Tibial nerve (tissue), 4 donors: ENCODE measurements at regions not wholly inside any gene's neighbourhood (a gene's known extent, or its start where the extent isn't known, plus 50 kb on each side); places are given as distances from the start of the nearest gene placed in this dataset.

Experiments
- EP300 ChIP-seq, 2 donors: sonication (generic); formaldehyde crosslinking; IDR thresholded peaks; one replicate each; pipeline ENCODE4 v1.6.1; 2017; ENCODE audit warnings: antibody characterized with exemption in 2 of 2, mild to moderate bottlenecking in 1 of 2
- TF ChIP-seq, protein P1 (sequence below), 5 experiments: fragments of 200-600 bp in 3 of 5; fragments of 450-650 bp in 2 of 5; sonication (generic) in 3 of 5; IDR thresholded peaks; one replicate each; pipeline ENCODE4 v1.5.1; 2016 to 2019; ENCODE audit warnings: antibody characterized with exemption in 5 of 5, mild to moderate bottlenecking in 3 of 5, moderate library complexity in 2 of 5

DNA sequence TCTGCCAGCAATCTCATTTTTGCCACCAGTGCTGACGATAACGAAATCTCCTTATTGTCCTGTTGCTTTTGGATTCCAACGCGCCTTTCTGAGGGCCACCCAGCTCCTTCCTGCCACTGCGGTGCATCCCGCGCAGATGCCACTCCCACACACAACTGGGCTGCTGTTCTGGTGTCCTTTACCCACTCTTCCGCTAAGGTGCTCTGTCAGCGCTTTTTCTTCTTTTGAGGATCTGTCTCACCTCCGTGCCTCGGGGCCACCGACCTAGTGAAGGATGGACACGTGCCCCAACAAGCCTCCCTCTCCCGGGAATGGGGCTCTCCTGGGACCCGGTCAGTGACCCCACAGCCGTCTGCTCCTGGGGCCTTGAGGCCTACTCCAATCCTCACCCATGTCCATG lies 314.3 kb upstream of the COBL start:
- TF ChIP-seq, protein P1, sequence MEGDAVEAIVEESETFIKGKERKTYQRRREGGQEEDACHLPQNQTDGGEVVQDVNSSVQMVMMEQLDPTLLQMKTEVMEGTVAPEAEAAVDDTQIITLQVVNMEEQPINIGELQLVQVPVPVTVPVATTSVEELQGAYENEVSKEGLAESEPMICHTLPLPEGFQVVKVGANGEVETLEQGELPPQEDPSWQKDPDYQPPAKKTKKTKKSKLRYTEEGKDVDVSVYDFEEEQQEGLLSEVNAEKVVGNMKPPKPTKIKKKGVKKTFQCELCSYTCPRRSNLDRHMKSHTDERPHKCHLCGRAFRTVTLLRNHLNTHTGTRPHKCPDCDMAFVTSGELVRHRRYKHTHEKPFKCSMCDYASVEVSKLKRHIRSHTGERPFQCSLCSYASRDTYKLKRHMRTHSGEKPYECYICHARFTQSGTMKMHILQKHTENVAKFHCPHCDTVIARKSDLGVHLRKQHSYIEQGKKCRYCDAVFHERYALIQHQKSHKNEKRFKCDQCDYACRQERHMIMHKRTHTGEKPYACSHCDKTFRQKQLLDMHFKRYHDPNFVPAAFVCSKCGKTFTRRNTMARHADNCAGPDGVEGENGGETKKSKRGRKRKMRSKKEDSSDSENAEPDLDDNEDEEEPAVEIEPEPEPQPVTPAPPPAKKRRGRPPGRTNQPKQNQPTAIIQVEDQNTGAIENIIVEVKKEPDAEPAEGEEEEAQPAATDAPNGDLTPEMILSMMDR (IDR thresholded peaks at IDR 0.05) = no peak
- no peak for TF ChIP-seq EP300 (IDR thresholded peaks at IDR 0.05)
